T-cell (primary cell): ENCODE measurements at regions not wholly inside any gene's neighbourhood (a gene's known extent, or its start where the extent isn't known, plus 50 kb on each side); places are given as distances from the start of the nearest gene placed in this dataset.

Experiments
- ATAC-seq, 4 experiments: fragments of 200-7000 bp in 3 of 4; fragments of 150-1000 bp in 1 of 4; cut with Tn5 transposase; replicated peaks in 1 of 4; 1 replicate in 3 of 4; 2 replicates in 1 of 4; pipeline ENCODE4 v1.10.0; 2021; ENCODE audit warnings: moderate library complexity in 3 of 4, mild to moderate bottlenecking in 2 of 4, moderate number of reproducible peaks in 1 of 4
- CTCF ChIA-PET, 2 donors: fragments of 300-600 bp; sonication (Branson Sonifier 250); formaldehyde crosslinking; loops; one replicate each; lab custom pipeline; 2022; ENCODE audit warnings: antibody characterized with exemption in 2 of 2; lab: Charles Lee
- POLR2A ChIA-PET, 2 donors: fragments of 300-600 bp; sonication (Branson Sonifier 250); formaldehyde crosslinking; loops; one replicate each; lab custom pipeline; 2022; ENCODE audit warnings: antibody characterized with exemption in 2 of 2; lab: Charles Lee
- DNase-seq, 35 experiments: peaks; one replicate each; pipeline versions ENCODE4 v3.0.0 to v3.0.0-alpha.2; 2013 to 2023
- H3K27ac ChIP-seq: one replicate; pipeline ENCODE4 v1.5.1; 2013; ENCODE audit warnings: low read length
- H3K27me3 ChIP-seq, 2 experiments: replicated peaks in 1 of 2; 1 replicate in 1 of 2; 2 replicates in 1 of 2; pipeline versions ENCODE4 v1.6.1 to v1.7.0; 2013; ENCODE audit warnings: low read length in 1 of 2, mixed read lengths in 1 of 2; ENCODE audit not compliant: control insufficient read depth in 2 of 2, insufficient read depth in 2 of 2; ENCODE audit errors: extremely low read depth in 1 of 2
- H3K36me3 ChIP-seq, 2 donors: 1 replicate in 1 of 2; 2 replicates in 1 of 2; pipeline versions ENCODE4 v1.6.1 to v1.7.0; 2013; ENCODE audit warnings: low read length in 1 of 2; ENCODE audit not compliant: control insufficient read depth in 2 of 2, insufficient read depth in 1 of 2; ENCODE audit errors: extremely low read depth in 1 of 2
- H3K4me1 ChIP-seq, 2 experiments: 1 replicate in 1 of 2; 2 replicates in 1 of 2; pipeline versions ENCODE4 v1.6.1 to v1.7.0; 2013; ENCODE audit warnings: low read length in 2 of 2, mixed read lengths in 1 of 2; ENCODE audit not compliant: insufficient read depth in 2 of 2, control insufficient read depth in 1 of 2; ENCODE audit errors: extremely low read depth in 1 of 2
- H3K4me3 ChIP-seq, 2 donors: 1 replicate in 1 of 2; 2 replicates in 1 of 2; pipeline versions ENCODE4 v1.5.1 to v1.7.0; 2013; ENCODE audit warnings: mild to moderate bottlenecking in 2 of 2, low read length in 1 of 2, moderate library complexity in 1 of 2; ENCODE audit not compliant: control insufficient read depth in 1 of 2; ENCODE audit errors: extremely low read depth in 1 of 2
- H3K9me3 ChIP-seq: 2 replicates; pipeline ENCODE4 v1.7.0; 2013
- H3K27ac Mint-ChIP-seq, 2 donors: one replicate each; pipeline ENCODE4 v1.8.0; 2020 to 2021; ENCODE audit warnings: mild to moderate bottlenecking in 2 of 2, mixed read lengths in 2 of 2
- H3K27me3 Mint-ChIP-seq, 2 donors: one replicate each; pipeline ENCODE4 v1.8.0; 2021 to 2022; ENCODE audit warnings: mixed read lengths in 2 of 2
- H3K36me3 Mint-ChIP-seq: one replicate; pipeline ENCODE4 v1.8.0; 2021; ENCODE audit warnings: mixed read lengths
- H3K4me1 Mint-ChIP-seq, 3 donors: one replicate each; pipeline ENCODE4 v1.8.0; 2020 to 2022; ENCODE audit warnings: mixed read lengths in 3 of 3, mild to moderate bottlenecking in 1 of 3
- H3K4me3 Mint-ChIP-seq, 3 donors: one replicate each; pipeline ENCODE4 v1.8.0; 2020 to 2022; ENCODE audit warnings: mild to moderate bottlenecking in 3 of 3, mixed read lengths in 3 of 3, moderate library complexity in 3 of 3
- H3K9me3 Mint-ChIP-seq, 3 donors: one replicate each; pipeline ENCODE4 v1.8.0; 2020 to 2022; ENCODE audit warnings: mixed read lengths in 3 of 3
- WGBS: methylation state at CpG from one replicate; pipeline ENCODE4 v1.1.5; 2013; ENCODE audit warnings: missing lambda C conversion rate; ENCODE audit not compliant: insufficient coverage; 5-methylcytosine and 5-hydroxymethylcytosine counted together

GRCh38 chr5:115736004-115736689 is 80.3 kb downstream of the CDO1 start:
- no peaks in the 10 kb centered on the region for H3K4me1 ChIP-seq
- peaks cover 0 to 2% of the 10 kb centered on the region in 2 experiments for H3K27me3 ChIP-seq
- no peak overlapping the region for H3K27ac ChIP-seq
- Mint-ChIP-seq H3K27ac (no peak overlapping the region), H3K36me3 (no peaks in the 10 kb centered on the region), H3K9me3 (no peaks in the 10 kb centered on the region), H3K27me3 (peaks cover 15 to 32% of the 10 kb centered on the region in 2 donors), H3K4me3 (no peak overlapping the region), H3K4me1 (no peaks in the 10 kb centered on the region)
- DNase-seq (no peak), ATAC-seq (no peak)
- CTCF ChIA-PET, result no interaction called here
- POLR2A ChIA-PET, result no interaction called here
- no peaks in the 10 kb centered on the region for H3K9me3 ChIP-seq
- no CpG with 5 or more reads among the region's 3 CpGs for WGBS
- no peaks in the 10 kb centered on the region for H3K36me3 ChIP-seq
- no peak overlapping the region for H3K4me3 ChIP-seq

GRCh38 chr5:115735108-115735998 is 81.1 kb downstream of the CDO1 start:
- POLR2A ChIA-PET, result no interaction called here

GRCh38 chr5:115733607-115734006 is 82.9 kb downstream of the CDO1 start:
- H3K27me3 ChIP-seq, result peaks cover 0 to 2% of the 10 kb centered on the region in 2 experiments
- ChIA-PET CTCF (no interaction called here), POLR2A (no interaction called here)
- H3K4me3 Mint-ChIP-seq, result no peak overlapping the region
- no peaks in the 10 kb centered on the region for H3K36me3 Mint-ChIP-seq
- WGBS, result 100% methylated on average over 1 of the region's 2 CpGs
- H3K9me3 Mint-ChIP-seq, result no peaks in the 10 kb centered on the region
- H3K27ac Mint-ChIP-seq, result no peak overlapping the region
- no peaks in the 10 kb centered on the region for H3K4me1 ChIP-seq
- no peaks in the 10 kb centered on the region for H3K9me3 ChIP-seq
- H3K4me1 Mint-ChIP-seq, result no peaks in the 10 kb centered on the region
- H3K36me3 ChIP-seq, result no peaks in the 10 kb centered on the region
- no peak overlapping the region for H3K27ac ChIP-seq
- no peak overlapping the region for H3K4me3 ChIP-seq
- H3K27me3 Mint-ChIP-seq, result peaks cover 21 to 46% of the 10 kb centered on the region in 2 donors
- ATAC-seq (no peak), DNase-seq (no peak)

More at GRCh38 chr5:115735108-115735998, 81.1 kb downstream of the CDO1 start:
- no peaks in the 10 kb centered on the region for H3K9me3 Mint-ChIP-seq
- H3K36me3 Mint-ChIP-seq, result no peaks in the 10 kb centered on the region
- peaks cover 15 to 37% of the 10 kb centered on the region in 2 donors for H3K27me3 Mint-ChIP-seq
- DNase-seq, result no peak
- ATAC-seq, result no peak
- Histone ChIP-seq H3K27me3 (peaks cover 0 to 2% of the 10 kb centered on the region in 2 experiments), H3K4me1 (no peaks in the 10 kb centered on the region), H3K9me3 (no peaks in the 10 kb centered on the region), H3K4me3 (no peak overlapping the region), H3K27ac (no peak overlapping the region), H3K36me3 (no peaks in the 10 kb centered on the region)
- CTCF ChIA-PET, result no interaction called here
- H3K27ac Mint-ChIP-seq, result no peak overlapping the region
- 50% methylated on average over 1 of the region's 7 CpGs for WGBS
- H3K4me3 Mint-ChIP-seq, result no peak overlapping the region
- H3K4me1 Mint-ChIP-seq, result no peaks in the 10 kb centered on the region

- Mint-ChIP-seq H3K36me3 (no peaks in the 10 kb centered on the region), H3K4me1 (no peaks in the 10 kb centered on the region)
- CTCF ChIA-PET, result interaction anchor here in 1 of 2 donors (0.6 kb wide), 1 partner anchor 1526 kb away, joined by 3 read pairs; no protein-coding TSS in a partner anchor
Observed at GRCh38 chr5:115732026-115732425, 84.4 kb downstream of the CDO1 start.

GRCh38 chr5:115725522-115725921 is 90.9 kb downstream of the CDO1 start:
- ChIA-PET CTCF (no interaction called here), POLR2A (no interaction called here)
- H3K36me3 ChIP-seq, result no peaks in the 10 kb centered on the region
- ATAC-seq (no peak), DNase-seq (no peak)
- Mint-ChIP-seq H3K4me3 (no peak overlapping the region), H3K36me3 (no peaks in the 10 kb centered on the region), H3K27ac (no peak overlapping the region), H3K27me3 (peaks cover 19 to 40% of the 10 kb centered on the region in 2 donors), H3K4me1 (no peaks in the 10 kb centered on the region), H3K9me3 (peaks cover 0 to 4% (median 0%) of the 10 kb centered on the region in 3 donors)
- H3K4me3 ChIP-seq, result no peak overlapping the region
- H3K27me3 ChIP-seq, result peaks cover 0 to 2% of the 10 kb centered on the region in 2 experiments
- WGBS, result no CpG with 5 or more reads among the region's 1 CpG
- H3K4me1 ChIP-seq, result no peaks in the 10 kb centered on the region
- H3K9me3 ChIP-seq, result no peaks in the 10 kb centered on the region
- H3K27ac ChIP-seq, result no peak overlapping the region

More at GRCh38 chr5:115732026-115732425, 84.4 kb downstream of the CDO1 start:
- DNase-seq, result no peak
- no peak overlapping the region for H3K4me3 ChIP-seq
- H3K27me3 ChIP-seq, result peaks cover 0 to 4% of the 10 kb centered on the region in 2 experiments
- POLR2A ChIA-PET, result no interaction called here
- no peak overlapping the region for H3K27ac ChIP-seq
- H3K9me3 Mint-ChIP-seq, result peaks cover 0 to 1% (median 0%) of the 10 kb centered on the region in 3 donors
- ATAC-seq, result no peak
- no peaks in the 10 kb centered on the region for H3K36me3 ChIP-seq
- H3K27me3 Mint-ChIP-seq, result peaks cover 19 to 41% of the 10 kb centered on the region in 2 donors
- H3K27ac Mint-ChIP-seq, result no peak overlapping the region
- H3K4me1 ChIP-seq, result no peaks in the 10 kb centered on the region
- no peak overlapping the region for H3K4me3 Mint-ChIP-seq
- no peaks in the 10 kb centered on the region for H3K9me3 ChIP-seq

GRCh38 chr5:115723220-115723619 is 93.2 kb downstream of the CDO1 start:
- WGBS, result 60% methylated on average over 1 of the region's 2 CpGs
- Histone ChIP-seq H3K4me1 (no peaks in the 10 kb centered on the region), H3K27me3 (peaks cover 0 to 2% of the 10 kb centered on the region in 2 experiments), H3K27ac (no peak overlapping the region), H3K36me3 (no peaks in the 10 kb centered on the region), H3K9me3 (no peaks in the 10 kb centered on the region), H3K4me3 (no peak overlapping the region)
- DNase-seq, result no peak
- Mint-ChIP-seq H3K4me3 (no peak overlapping the region), H3K27me3 (peaks cover 15 to 34% of the 10 kb centered on the region in 2 donors), H3K9me3 (peaks cover 0 to 4% (median 0%) of the 10 kb centered on the region in 3 donors), H3K4me1 (no peaks in the 10 kb centered on the region), H3K27ac (no peak overlapping the region), H3K36me3 (no peaks in the 10 kb centered on the region)
- no peak for ATAC-seq
- POLR2A ChIA-PET, result no interaction called here
- CTCF ChIA-PET, result no interaction called here
